H9 (cell line): ENCODE measurements at regions not wholly inside any gene's neighbourhood (a gene's known extent, or its start where the extent isn't known, plus 50 kb on each side); places are given as distances from the start of the nearest gene placed in this dataset.
A peak's percentile ranks its signal among the peaks of the same experiment; 100 is the strongest.

Experiments
- DNase-seq: peaks from one replicate; pipeline ENCODE4 v3.0.0-alpha.2; 2017
- H2AFZ ChIP-seq: one replicate; pipeline ENCODE4 v1.6.1; 2013; ENCODE audit warnings: mild to moderate bottlenecking, low read length, control low read depth, moderate library complexity
- H2AK5ac ChIP-seq: 2 replicates; pipeline ENCODE4 v1.6.1; 2013; ENCODE audit warnings: low read length, control low read depth, mixed read lengths; ENCODE audit not compliant: insufficient read length
- H2BK120ac ChIP-seq: one replicate; pipeline ENCODE4 v1.6.1; 2013; ENCODE audit warnings: low read depth, mild to moderate bottlenecking, low read length, control low read depth, inconsistent platforms; ENCODE audit not compliant: poor library complexity, severe bottlenecking
- H2BK12ac ChIP-seq: 2 replicates; pipeline ENCODE4 v1.6.1; 2013; ENCODE audit warnings: low read length, control low read depth, mixed read lengths, low read depth; ENCODE audit not compliant: insufficient read length
- H2BK15ac ChIP-seq: 2 replicates; pipeline ENCODE4 v1.6.1; 2013; ENCODE audit warnings: low read depth, low read length, control low read depth
- H2BK20ac ChIP-seq: one replicate; pipeline ENCODE4 v1.6.1; 2013; ENCODE audit warnings: low read depth, mild to moderate bottlenecking, low read length, control low read depth, inconsistent platforms; ENCODE audit not compliant: poor library complexity, severe bottlenecking
- H2BK5ac ChIP-seq: 2 replicates; pipeline ENCODE4 v1.6.1; 2013; ENCODE audit warnings: low read length, control low read depth, mixed read lengths; ENCODE audit not compliant: insufficient read length
- H3K14ac ChIP-seq: 2 replicates; pipeline ENCODE4 v1.6.1; 2013; ENCODE audit warnings: low read length, control low read depth; ENCODE audit not compliant: insufficient read depth
- H3K18ac ChIP-seq: 2 replicates; pipeline ENCODE4 v1.6.1; 2013; ENCODE audit warnings: low read depth, mild to moderate bottlenecking, mixed read lengths, low read length, control low read depth; ENCODE audit not compliant: insufficient read length
- H3K23ac ChIP-seq: 2 replicates; pipeline ENCODE4 v1.6.1; 2013; ENCODE audit warnings: low read length, control low read depth, mixed read lengths, low read depth; ENCODE audit not compliant: insufficient read length
- H3K23me2 ChIP-seq: 2 replicates; pipeline ENCODE4 v1.6.1; 2013; ENCODE audit warnings: low read depth, mild to moderate bottlenecking, mixed read lengths, low read length, control low read depth; ENCODE audit not compliant: insufficient read length, poor library complexity, severe bottlenecking
- H3K27ac ChIP-seq: 2 replicates; pipeline ENCODE4 v1.5.1; 2013; ENCODE audit warnings: low read length, control low read depth, mixed read lengths, low read depth; ENCODE audit not compliant: insufficient read length
- H3K27me3 ChIP-seq: 2 replicates; pipeline ENCODE4 v1.6.1; 2013; ENCODE audit warnings: low read length, control low read depth, inconsistent platforms; ENCODE audit not compliant: insufficient read depth
- H3K4ac ChIP-seq: 2 replicates; pipeline ENCODE4 v1.6.1; 2013; ENCODE audit warnings: low read depth, mild to moderate bottlenecking, control low read depth, inconsistent platforms, low read length, moderate library complexity
- H3K4me1 ChIP-seq: 2 replicates; pipeline ENCODE4 v1.6.1; 2013; ENCODE audit warnings: low read length, control low read depth, inconsistent platforms; ENCODE audit not compliant: insufficient read depth
- H3K4me2 ChIP-seq: 2 replicates; pipeline ENCODE4 v1.6.1; 2013; ENCODE audit warnings: low read length, control low read depth, mixed read lengths; ENCODE audit not compliant: insufficient read length, insufficient read depth
- H3K56ac ChIP-seq: 2 replicates; pipeline ENCODE4 v1.6.1; 2013; ENCODE audit warnings: low read depth, mild to moderate bottlenecking, mixed read lengths, low read length, control low read depth; ENCODE audit not compliant: insufficient read length
- H3K79me1 ChIP-seq: 2 replicates; pipeline ENCODE4 v1.6.1; 2013; ENCODE audit warnings: low read depth, mild to moderate bottlenecking, moderate library complexity, low read length, control low read depth, inconsistent platforms; ENCODE audit not compliant: insufficient read depth, poor library complexity, severe bottlenecking
- H3K79me2 ChIP-seq: 2 replicates; pipeline ENCODE4 v1.6.1; 2013; ENCODE audit warnings: low read length, control low read depth, inconsistent platforms; ENCODE audit not compliant: insufficient read depth
- H3K9ac ChIP-seq: 2 replicates; pipeline ENCODE4 v1.6.1; 2013; ENCODE audit warnings: low read length, control low read depth, mixed read lengths; ENCODE audit not compliant: insufficient read length; ENCODE audit errors: extremely low read depth
- H3K9me3 ChIP-seq: one replicate; pipeline ENCODE4 v1.6.1; 2013; ENCODE audit warnings: low read depth, low read length, inconsistent platforms; ENCODE audit not compliant: control insufficient read depth
- H3T11ph ChIP-seq: one replicate; pipeline ENCODE4 v1.6.1; 2013; ENCODE audit warnings: mild to moderate bottlenecking, low read length, control low read depth, inconsistent platforms
- H4K20me1 ChIP-seq: one replicate; pipeline ENCODE4 v1.6.1; 2013; ENCODE audit not compliant: control insufficient read depth, insufficient read length, insufficient read depth
- H4K5ac ChIP-seq: 2 replicates; pipeline ENCODE4 v1.6.1; 2013; ENCODE audit warnings: low read depth, mild to moderate bottlenecking, mixed read lengths, low read length, control low read depth; ENCODE audit not compliant: insufficient read length
- H4K8ac ChIP-seq: replicated peaks from 2 replicates; pipeline ENCODE4 v1.6.1; 2013; ENCODE audit warnings: low read length, control low read depth, mixed read lengths, low read depth; ENCODE audit not compliant: insufficient read length
- H4K91ac ChIP-seq: 2 replicates; pipeline ENCODE4 v1.6.1; 2013; ENCODE audit warnings: low read depth, mild to moderate bottlenecking, moderate library complexity, mixed read lengths, low read length, control low read depth; ENCODE audit not compliant: insufficient read length
- H3K27ac Mint-ChIP-seq, 3 experiments: 2 replicates in 2 of 3; 3 replicates in 1 of 3; pipeline ENCODE4 v1.8.0; 2020 to 2021; ENCODE audit warnings: mixed read lengths in 3 of 3, mild to moderate bottlenecking in 1 of 3, moderate library complexity in 1 of 3
- H3K27me3 Mint-ChIP-seq: 2 replicates; pipeline ENCODE4 v1.8.0; 2021; ENCODE audit warnings: low read depth, mild to moderate bottlenecking, moderate library complexity, mixed read lengths
- H3K36me3 Mint-ChIP-seq, 3 experiments: 2 replicates in 2 of 3; 3 replicates in 1 of 3; pipeline ENCODE4 v1.8.0; 2020 to 2021; ENCODE audit warnings: low read depth in 3 of 3, mixed read lengths in 3 of 3; ENCODE audit not compliant: insufficient read depth in 1 of 3
- H3K4me1 Mint-ChIP-seq, 2 experiments: 2 replicates each; pipeline ENCODE4 v1.8.0; 2020; ENCODE audit warnings: mixed read lengths in 2 of 2
- H3K4me3 Mint-ChIP-seq, 2 experiments: 2 replicates in 1 of 2; 3 replicates in 1 of 2; pipeline ENCODE4 v1.8.0; 2020 to 2021; ENCODE audit warnings: mild to moderate bottlenecking in 2 of 2, mixed read lengths in 2 of 2, moderate library complexity in 1 of 2
- H3K9me3 Mint-ChIP-seq, 2 experiments: 2 replicates in 1 of 2; 3 replicates in 1 of 2; pipeline ENCODE4 v1.8.0; 2020; ENCODE audit warnings: mild to moderate bottlenecking in 2 of 2, mixed read lengths in 2 of 2, moderate library complexity in 1 of 2
- CTCF ChIP-seq: fragments of 200-600 bp; sonication (generic); conservative IDR thresholded peaks from 3 replicates; pipeline ENCODE4 v1.8.0; 2021; ENCODE audit warnings: antibody characterized with exemption, mild to moderate bottlenecking
- WGBS: extraction: QIAGEN DNeasy Blood & Tissue Kit; methylation state at CpG from one replicate; pipeline ENCODE4 v1.1.7; 2013; ENCODE audit warnings: missing lambda C conversion rate, low lambda C conversion rate, mixed read lengths; ENCODE audit not compliant: insufficient read length; ENCODE audit errors: extremely low coverage; 5-methylcytosine and 5-hydroxymethylcytosine counted together

DNA sequence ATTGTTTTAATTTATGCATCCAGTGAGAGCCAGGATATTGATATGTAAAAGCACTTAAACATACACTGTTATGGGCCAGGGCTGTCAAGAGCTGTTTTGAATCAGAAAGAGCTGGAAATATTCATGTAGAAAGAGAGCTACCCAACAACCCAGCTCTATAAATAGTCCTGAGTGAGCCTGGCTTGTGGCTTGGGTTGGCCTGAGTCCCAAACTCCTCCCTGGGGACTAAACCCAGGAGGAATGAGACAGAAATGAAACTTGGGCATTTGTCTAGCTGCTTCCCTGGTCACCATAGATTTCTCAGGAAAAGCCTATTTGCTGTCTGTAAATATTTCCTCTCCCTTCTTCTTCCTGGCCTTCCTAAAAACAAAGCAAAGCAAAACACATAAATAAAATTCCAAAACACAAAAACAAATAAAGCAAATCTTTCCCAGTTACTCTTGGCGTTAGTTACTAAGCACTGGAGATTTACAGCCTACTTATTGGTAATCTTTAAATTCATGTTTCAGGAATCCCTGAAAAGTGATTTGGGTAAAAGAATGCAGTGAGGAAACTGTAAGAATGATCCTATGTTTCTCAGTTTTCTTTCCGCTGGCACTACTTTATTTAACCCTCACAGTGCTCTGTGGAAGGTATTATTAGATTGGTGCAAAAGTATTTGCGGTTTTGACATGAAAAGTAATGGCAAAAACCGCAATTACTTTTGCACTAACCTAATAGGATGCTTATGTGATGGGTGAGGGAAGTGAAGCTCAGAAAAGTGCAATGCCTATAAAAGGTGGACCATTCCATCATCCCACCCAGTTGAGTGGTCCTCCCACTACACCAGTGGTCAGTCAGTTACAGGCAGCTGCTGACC, 111.8 kb downstream of the CARTPT start:
- Histone ChIP-seq H2BK5ac (no peak overlapping the region), H4K20me1 (no peaks in the 10 kb centered on the region), H3K4ac (no peak overlapping the region), H3K4me1 (peaks cover 2% of the 10 kb centered on the region; the same call in 1 of the 2 replicates), H4K8ac (no peak overlapping the region), H2BK20ac (no peak overlapping the region), H3K9me3 (no peaks in the 10 kb centered on the region), H3K27me3 (no peaks in the 10 kb centered on the region), H3K23ac (no peak overlapping the region), H2BK15ac (no peak overlapping the region), H2AK5ac (no peak overlapping the region), H3K9ac (no peak overlapping the region), H4K5ac (no peak overlapping the region), H2BK12ac (no peak overlapping the region), H2AFZ (no peak overlapping the region), H3K79me2 (no peaks in the 10 kb centered on the region), H2BK120ac (no peak overlapping the region), H3K23me2 (no peaks in the 10 kb centered on the region), H3K56ac (no peak overlapping the region), H3K4me2 (no peak overlapping the region), H3K79me1 (no peaks in the 10 kb centered on the region), H3T11ph (no peak overlapping the region), H3K14ac (no peak overlapping the region), H3K18ac (no peak overlapping the region), H4K91ac (no peak overlapping the region), H3K27ac (no peak overlapping the region)
- Mint-ChIP-seq H3K27ac (peak overlapping the region in 2 of 3 experiments; percentile 10 to 43; a peak in 2 of 7 replicates), H3K27me3 (no peaks in the 10 kb centered on the region), H3K4me1 (peaks cover 18% of the 10 kb centered on the region in 2 experiments), H3K36me3 (peaks cover 10 to 17% (median 15%) of the 10 kb centered on the region in 3 experiments), H3K4me3 (no peak overlapping the region; a peak in 1 of 5 replicates), H3K9me3 (peaks cover 13 to 20% of the 10 kb centered on the region in 2 experiments)
- no peak for DNase-seq
- no peak for TF ChIP-seq CTCF
- WGBS: no CpG with 5 or more reads among the region's 4 CpGs
